ENCODE measurements at regions not wholly inside any gene's neighbourhood (a gene's known extent, or its start where the extent isn't known, plus 50 kb on each side); places are given as distances from the start of the nearest gene placed in this dataset.
"Not testable (repeated sequence)": the region's sequence is repeated elsewhere in the genome, so short reads cannot be mapped to it uniquely, and the experiment has no call there.

GRCh38 chr14:19093227-19093626 is 126.0 kb downstream of the POTEM start:
- TF ChIP-seq CTCF, POLR2A (IDR thresholded peaks at IDR 0.05): not testable (repeated sequence)
